ENCODE measurements at regions not wholly inside any gene's neighbourhood (a gene's known extent, or its start where the extent isn't known, plus 50 kb on each side); places are given as distances from the start of the nearest gene placed in this dataset.
"Not testable (repeated sequence)": the region's sequence is repeated elsewhere in the genome, so short reads cannot be mapped to it uniquely, and the experiment has no call there.

- H3K9ac ChIP-seq (ENCODE audit: low read length): no peak overlapping the region
These were observed 160.9 kb upstream of the GIMD1 start for GRCh38 chr4:106529348-106530023.

GRCh38 chr4:106527316-106527715, 158.7 kb upstream of the GIMD1 start:
- TF ChIP-seq EZH2 (optimal IDR thresholded peaks at IDR 0.05; ENCODE audit: low read depth, low read length) (no peak), CTCF (IDR thresholded peaks at IDR 0.05; ENCODE audit: low read length) (no peak), EZH2phosphoT487 (IDR thresholded peaks at IDR 0.05; ENCODE audit: low read length) (no peak)
- Histone ChIP-seq H3K9me3 (replicated peaks; ENCODE audit: insufficient read depth, low read length) (no peaks in the 10 kb centered on the region), H3K36me3 (replicated peaks; ENCODE audit: insufficient read depth, low read length) (no peaks in the 10 kb centered on the region), H3K4me1 (ENCODE audit: low read length) (no peaks in the 10 kb centered on the region), H3K4me3 (ENCODE audit: low read length) (no peak overlapping the region), H3K27ac (ENCODE audit: low read length) (no peak overlapping the region), H4K20me1 (ENCODE audit: insufficient read depth, low read length) (no peaks in the 10 kb centered on the region), H2AFZ (ENCODE audit: low read length) (no peak overlapping the region), H3K27me3 (replicated peaks; ENCODE audit: insufficient read depth, low read length) (no peaks in the 10 kb centered on the region), H3K79me2 (ENCODE audit: low read length) (no peaks in the 10 kb centered on the region), H3K4me2 (ENCODE audit: low read depth, low read length) (no peak overlapping the region), H3K9ac (ENCODE audit: low read length) (no peak overlapping the region), H3K9me2 (replicated peaks; ENCODE audit: insufficient read depth, low read length) (no peaks in the 10 kb centered on the region), H3F3A (ENCODE audit: insufficient read depth, low read length) (no peaks in the 10 kb centered on the region)
- DNase-seq: no peak

More at GRCh38 chr4:106529348-106530023, 160.9 kb upstream of the GIMD1 start:
- Histone ChIP-seq H3K4me3 (ENCODE audit: low read length) (no peak overlapping the region), H3K4me2 (ENCODE audit: low read depth, low read length) (no peak overlapping the region), H3F3A (ENCODE audit: insufficient read depth, low read length) (no peaks in the 10 kb centered on the region), H3K9me3 (replicated peaks; ENCODE audit: insufficient read depth, low read length) (no peaks in the 10 kb centered on the region), H3K36me3 (replicated peaks; ENCODE audit: insufficient read depth, low read length) (no peaks in the 10 kb centered on the region), H3K27ac (ENCODE audit: low read length) (no peak overlapping the region), H3K27me3 (replicated peaks; ENCODE audit: insufficient read depth, low read length) (no peaks in the 10 kb centered on the region), H3K79me2 (ENCODE audit: low read length) (no peaks in the 10 kb centered on the region), H2AFZ (ENCODE audit: low read length) (no peak overlapping the region), H4K20me1 (ENCODE audit: insufficient read depth, low read length) (no peaks in the 10 kb centered on the region), H3K4me1 (ENCODE audit: low read length) (no peaks in the 10 kb centered on the region), H3K9me2 (replicated peaks; ENCODE audit: insufficient read depth, low read length) (no peaks in the 10 kb centered on the region)
- no peak for DNase-seq
- TF ChIP-seq EZH2phosphoT487 (IDR thresholded peaks at IDR 0.05; ENCODE audit: low read length): no peak
- TF ChIP-seq CTCF (IDR thresholded peaks at IDR 0.05; ENCODE audit: low read length): no peak
- no peak for TF ChIP-seq EZH2 (optimal IDR thresholded peaks at IDR 0.05; ENCODE audit: low read depth, low read length)

- not testable (repeated sequence) for H3K4me1 ChIP-seq (ENCODE audit: low read length); H3K9ac ChIP-seq (ENCODE audit: low read length); H3K79me2 ChIP-seq (ENCODE audit: low read length); H4K20me1 ChIP-seq (ENCODE audit: insufficient read depth, low read length); DNase-seq; H3K27ac ChIP-seq (ENCODE audit: low read length); H3K9me3 ChIP-seq (replicated peaks; ENCODE audit: insufficient read depth, low read length); H2AFZ ChIP-seq (ENCODE audit: low read length); H3K9me2 ChIP-seq (replicated peaks; ENCODE audit: insufficient read depth, low read length); H3K36me3 ChIP-seq (replicated peaks; ENCODE audit: insufficient read depth, low read length); H3K4me2 ChIP-seq (ENCODE audit: low read depth, low read length); H3K4me3 ChIP-seq (ENCODE audit: low read length); H3F3A ChIP-seq (ENCODE audit: insufficient read depth, low read length); H3K27me3 ChIP-seq (replicated peaks; ENCODE audit: insufficient read depth, low read length)
These were observed 156.8 kb upstream of the GIMD1 start for GRCh38 chr4:106525425-106525824.

GRCh38 chr4:106524772-106525171, 156.2 kb upstream of the GIMD1 start:
- not testable (repeated sequence) for H3K27ac ChIP-seq (ENCODE audit: low read length); H3K79me2 ChIP-seq (ENCODE audit: low read length); H3K9me2 ChIP-seq (replicated peaks; ENCODE audit: insufficient read depth, low read length); H3F3A ChIP-seq (ENCODE audit: insufficient read depth, low read length); H3K9me3 ChIP-seq (replicated peaks; ENCODE audit: insufficient read depth, low read length); DNase-seq; H2AFZ ChIP-seq (ENCODE audit: low read length); H4K20me1 ChIP-seq (ENCODE audit: insufficient read depth, low read length); H3K9ac ChIP-seq (ENCODE audit: low read length); H3K36me3 ChIP-seq (replicated peaks; ENCODE audit: insufficient read depth, low read length); H3K4me3 ChIP-seq (ENCODE audit: low read length); H3K27me3 ChIP-seq (replicated peaks; ENCODE audit: insufficient read depth, low read length); H3K4me2 ChIP-seq (ENCODE audit: low read depth, low read length); H3K4me1 ChIP-seq (ENCODE audit: low read length)

Measured in MM.1S (cell line).